Suprapubic skin (tissue), 4 donors: ENCODE measurements at regions not wholly inside any gene's neighbourhood (a gene's known extent, or its start where the extent isn't known, plus 50 kb on each side); places are given as distances from the start of the nearest gene placed in this dataset.
"Not testable (repeated sequence)": the region's sequence is repeated elsewhere in the genome, so short reads cannot be mapped to it uniquely, and the experiment has no call there.

Experiments used
- DNase-seq, 2 donors: peaks; one replicate each; pipeline ENCODE4 v3.0.0-alpha.2; 2019; ENCODE audit warnings: low spot score in 2 of 2
- H3K27ac ChIP-seq: fragments of 200-600 bp; sonication (generic); one replicate; pipeline ENCODE4 v1.5.1; 2019
- H3K27me3 ChIP-seq: fragments of 200-600 bp; sonication (generic); one replicate; pipeline ENCODE4 v1.5.1; 2019
- H3K36me3 ChIP-seq: fragments of 200-600 bp; sonication (generic); one replicate; pipeline ENCODE4 v1.5.1; 2019
- H3K4me1 ChIP-seq: fragments of 200-600 bp; sonication (generic); one replicate; pipeline ENCODE4 v1.5.1; 2019
- H3K4me3 ChIP-seq: fragments of 200-600 bp; sonication (generic); one replicate; pipeline ENCODE4 v1.5.1; 2019; ENCODE audit warnings: mild to moderate bottlenecking
- H3K9me3 ChIP-seq: fragments of 200-600 bp; sonication (generic); one replicate; pipeline ENCODE4 v1.5.1; 2019
- EP300 ChIP-seq: sonication (generic); formaldehyde crosslinking; IDR thresholded peaks from one replicate; pipeline ENCODE4 v1.6.1; 2017; ENCODE audit warnings: antibody characterized with exemption
- POLR2A ChIP-seq, 2 donors: fragments of 450-650 bp; IDR thresholded peaks; one replicate each; pipeline ENCODE4 v1.6.1; 2017; ENCODE audit warnings: antibody characterized with exemption in 2 of 2, mild to moderate bottlenecking in 2 of 2, moderate library complexity in 2 of 2
- POLR2AphosphoS5 ChIP-seq, 3 donors: sonication (generic); formaldehyde crosslinking; IDR thresholded peaks; one replicate each; pipeline ENCODE4 v1.6.1; 2017; ENCODE audit warnings: antibody characterized with exemption in 3 of 3
- WGBS: methylation state at CpG from one replicate; pipeline ENCODE4 v1.1.5; 2018; 5-methylcytosine and 5-hydroxymethylcytosine counted together
- TF ChIP-seq, protein P1 (sequence below), 2 donors: fragments of 200-600 bp in 1 of 2; fragments of 450-650 bp in 1 of 2; sonication (generic) in 1 of 2; IDR thresholded peaks; one replicate each; pipeline ENCODE4 v1.5.1; 2016 to 2019; ENCODE audit warnings: antibody characterized with exemption in 2 of 2, mild to moderate bottlenecking in 1 of 2, moderate library complexity in 1 of 2

DNA sequence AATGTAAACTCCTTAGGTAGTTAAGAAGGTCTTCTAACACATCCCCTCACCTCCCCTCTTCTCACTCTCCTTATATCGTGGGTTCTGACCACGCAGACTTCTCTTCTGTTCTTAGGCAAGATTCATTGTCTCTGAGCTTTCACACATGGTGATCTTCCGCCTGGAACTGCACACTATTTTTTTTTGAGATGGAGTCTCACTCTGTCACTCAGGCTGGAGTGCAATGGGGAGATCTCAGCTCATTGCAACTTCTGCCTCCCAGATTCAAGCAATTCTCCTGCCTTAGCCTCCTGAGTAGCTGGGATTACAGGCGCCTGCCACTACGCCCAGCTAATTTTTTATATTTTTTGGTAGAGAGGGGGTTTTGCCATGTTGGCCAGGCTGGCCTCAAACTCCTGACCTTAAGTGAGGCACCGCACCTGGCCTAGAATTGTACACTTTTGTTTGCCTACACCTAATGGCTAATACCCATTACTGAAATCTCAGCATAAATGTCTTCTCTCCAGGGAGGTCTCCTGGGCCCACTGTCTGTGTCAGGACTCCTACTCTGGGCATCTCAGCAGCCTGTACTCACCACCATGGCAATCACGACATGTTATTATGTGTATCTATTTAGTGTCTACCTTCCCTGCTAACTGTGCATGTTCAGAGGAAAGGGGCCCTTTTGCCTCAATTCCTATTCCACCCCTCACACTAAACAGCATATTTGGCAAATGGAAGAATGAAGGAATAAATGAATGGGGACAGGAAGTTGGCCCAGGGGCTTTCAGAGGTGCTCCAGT lies 646.3 kb upstream of the DPP6 start:
- WGBS: 93% methylated on average over 7 of the region's 7 CpGs
- no peaks in the 10 kb centered on the region for H3K4me1 ChIP-seq
- no peaks in the 10 kb centered on the region for H3K36me3 ChIP-seq
- H3K9me3 ChIP-seq: no peaks in the 10 kb centered on the region
- H3K27me3 ChIP-seq: no peaks in the 10 kb centered on the region
- DNase-seq: no peak
- H3K4me3 ChIP-seq: no peak overlapping the region
- no peak overlapping the region for H3K27ac ChIP-seq
- TF ChIP-seq, protein P1, sequence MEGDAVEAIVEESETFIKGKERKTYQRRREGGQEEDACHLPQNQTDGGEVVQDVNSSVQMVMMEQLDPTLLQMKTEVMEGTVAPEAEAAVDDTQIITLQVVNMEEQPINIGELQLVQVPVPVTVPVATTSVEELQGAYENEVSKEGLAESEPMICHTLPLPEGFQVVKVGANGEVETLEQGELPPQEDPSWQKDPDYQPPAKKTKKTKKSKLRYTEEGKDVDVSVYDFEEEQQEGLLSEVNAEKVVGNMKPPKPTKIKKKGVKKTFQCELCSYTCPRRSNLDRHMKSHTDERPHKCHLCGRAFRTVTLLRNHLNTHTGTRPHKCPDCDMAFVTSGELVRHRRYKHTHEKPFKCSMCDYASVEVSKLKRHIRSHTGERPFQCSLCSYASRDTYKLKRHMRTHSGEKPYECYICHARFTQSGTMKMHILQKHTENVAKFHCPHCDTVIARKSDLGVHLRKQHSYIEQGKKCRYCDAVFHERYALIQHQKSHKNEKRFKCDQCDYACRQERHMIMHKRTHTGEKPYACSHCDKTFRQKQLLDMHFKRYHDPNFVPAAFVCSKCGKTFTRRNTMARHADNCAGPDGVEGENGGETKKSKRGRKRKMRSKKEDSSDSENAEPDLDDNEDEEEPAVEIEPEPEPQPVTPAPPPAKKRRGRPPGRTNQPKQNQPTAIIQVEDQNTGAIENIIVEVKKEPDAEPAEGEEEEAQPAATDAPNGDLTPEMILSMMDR (IDR thresholded peaks at IDR 0.05): no peak
- TF ChIP-seq EP300 (no peak), POLR2A (IDR thresholded peaks at IDR 0.05) (no peak), POLR2AphosphoS5 (IDR thresholded peaks at IDR 0.05) (no peak)

GRCh38 chr7:153406486-153406872 lies 645.7 kb upstream of the DPP6 start:
- no peaks in the 10 kb centered on the region for H3K4me1 ChIP-seq
- H3K27me3 ChIP-seq: no peaks in the 10 kb centered on the region
- H3K9me3 ChIP-seq: no peaks in the 10 kb centered on the region
- no peak for DNase-seq
- no peak overlapping the region for H3K4me3 ChIP-seq
- H3K36me3 ChIP-seq: no peaks in the 10 kb centered on the region
- WGBS: 76% methylated on average over 6 of the region's 6 CpGs
- H3K27ac ChIP-seq: no peak overlapping the region
- no peak for TF ChIP-seq POLR2AphosphoS5 (IDR thresholded peaks at IDR 0.05)
- TF ChIP-seq, protein P1 (IDR thresholded peaks at IDR 0.05): no peak
- no peak for TF ChIP-seq POLR2A (IDR thresholded peaks at IDR 0.05)
- TF ChIP-seq EP300: no peak

GRCh38 chr7:153407291-153408046 lies 644.7 kb upstream of the DPP6 start:
- 92% methylated on average over 4 of the region's 4 CpGs for WGBS
- no peaks in the 10 kb centered on the region for H3K9me3 ChIP-seq
- no peaks in the 10 kb centered on the region for H3K27me3 ChIP-seq
- no peak overlapping the region for H3K4me3 ChIP-seq
- no peaks in the 10 kb centered on the region for H3K36me3 ChIP-seq
- no peak overlapping the region for H3K27ac ChIP-seq
- H3K4me1 ChIP-seq: no peaks in the 10 kb centered on the region
- DNase-seq: no peak
- TF ChIP-seq POLR2A (IDR thresholded peaks at IDR 0.05): no peak
- TF ChIP-seq, protein P1 (IDR thresholded peaks at IDR 0.05): no peak
- TF ChIP-seq EP300: no peak
- TF ChIP-seq POLR2AphosphoS5 (IDR thresholded peaks at IDR 0.05): no peak

- no peaks in the 10 kb centered on the region for H3K4me1 ChIP-seq
- WGBS: 81% methylated on average over 3 of the region's 3 CpGs
- DNase-seq: no peak
Measured at GRCh38 chr7:153408360-153409335, 643.5 kb upstream of the DPP6 start.

DNA sequence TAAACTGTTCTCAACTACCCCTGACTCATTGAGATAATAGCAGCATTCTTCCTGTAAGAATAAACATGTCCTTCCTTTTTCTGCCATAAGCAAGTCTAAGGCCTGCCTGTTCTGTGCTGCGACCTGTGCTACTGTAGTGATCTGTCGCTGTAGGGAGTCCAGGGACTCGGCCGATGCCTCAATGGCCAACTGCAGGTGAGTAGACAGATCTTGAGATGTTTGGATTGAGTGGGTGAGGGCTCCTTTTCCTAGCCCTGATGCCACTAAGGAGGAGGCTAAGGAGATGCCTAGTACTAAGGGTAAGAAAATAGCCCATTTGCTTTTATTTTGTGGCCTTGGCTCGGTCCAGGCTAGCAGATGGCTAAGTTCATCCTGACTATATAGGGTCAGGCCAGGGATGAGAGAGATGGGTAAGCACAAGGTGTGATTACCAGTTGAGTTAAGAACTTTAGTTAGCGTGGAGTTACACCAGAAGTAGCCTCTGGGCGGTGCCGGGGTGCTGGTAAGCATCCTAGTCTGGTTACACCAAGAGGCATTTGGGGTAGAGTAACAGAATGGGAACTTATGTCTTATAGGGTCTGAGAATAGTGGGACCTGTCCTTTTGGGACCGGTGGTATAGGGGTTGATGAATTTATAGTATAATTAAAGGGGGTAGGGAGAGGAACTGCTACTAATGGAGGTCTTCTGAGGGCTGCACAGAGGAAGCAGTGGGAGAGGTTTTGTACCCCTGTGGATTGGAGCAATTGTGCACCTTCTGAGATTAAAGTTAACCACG lies 642.4 kb upstream of the DPP6 start:
- H3K4me1 ChIP-seq, DNase-seq, H3K4me3 ChIP-seq, H3K9me3 ChIP-seq, H3K27me3 ChIP-seq, H3K36me3 ChIP-seq, H3K27ac ChIP-seq: not testable (repeated sequence)
- WGBS: 90% methylated on average over 10 of the region's 10 CpGs

More at GRCh38 chr7:153408360-153409335, 643.5 kb upstream of the DPP6 start:
- H3K36me3 ChIP-seq: no peaks in the 10 kb centered on the region
- H3K4me3 ChIP-seq: no peak overlapping the region
- H3K27ac ChIP-seq: no peak overlapping the region
- TF ChIP-seq POLR2A (IDR thresholded peaks at IDR 0.05) (no peak), EP300 (no peak), POLR2AphosphoS5 (IDR thresholded peaks at IDR 0.05) (no peak)
- TF ChIP-seq, protein P1 (IDR thresholded peaks at IDR 0.05): no peak
- no peaks in the 10 kb centered on the region for H3K27me3 ChIP-seq
- no peaks in the 10 kb centered on the region for H3K9me3 ChIP-seq

DNA sequence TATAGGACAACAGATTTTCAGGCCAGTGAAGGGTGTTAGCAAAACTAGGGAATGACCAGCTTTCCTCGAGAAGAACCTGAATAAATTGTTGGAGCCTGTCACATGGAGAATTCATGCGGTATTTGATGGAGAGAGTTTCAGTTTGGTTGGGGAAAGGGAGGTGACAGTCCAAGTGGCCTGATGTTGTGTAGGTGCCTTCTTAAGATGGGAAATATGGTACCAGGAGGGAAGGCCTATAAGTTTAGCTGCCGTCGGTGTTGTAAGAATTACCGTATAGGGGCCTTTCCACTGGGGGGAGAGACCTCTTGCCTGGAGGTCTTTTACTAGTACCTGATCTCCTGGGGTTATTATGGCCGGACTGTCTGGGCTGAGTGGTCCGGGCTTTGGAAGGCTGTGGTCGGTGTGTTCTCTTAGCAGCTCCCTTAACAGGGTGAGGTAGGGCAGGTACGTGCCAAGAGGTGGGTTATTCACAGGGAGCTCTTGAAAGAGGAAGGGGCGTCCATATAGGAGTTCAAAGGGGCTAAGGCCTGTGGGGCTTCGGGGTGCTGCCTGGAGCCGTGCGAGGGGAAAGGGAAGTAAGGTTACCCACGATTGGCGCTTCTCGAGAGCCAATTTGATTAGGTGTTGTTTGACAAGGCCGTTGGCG lies 641.1 kb upstream of the DPP6 start:
- H3K9me3 ChIP-seq, H3K27ac ChIP-seq, DNase-seq, H3K4me3 ChIP-seq, H3K27me3 ChIP-seq, H3K36me3 ChIP-seq, H3K4me1 ChIP-seq: not testable (repeated sequence)
- WGBS: 93% methylated on average over 18 of the region's 18 CpGs

DNA sequence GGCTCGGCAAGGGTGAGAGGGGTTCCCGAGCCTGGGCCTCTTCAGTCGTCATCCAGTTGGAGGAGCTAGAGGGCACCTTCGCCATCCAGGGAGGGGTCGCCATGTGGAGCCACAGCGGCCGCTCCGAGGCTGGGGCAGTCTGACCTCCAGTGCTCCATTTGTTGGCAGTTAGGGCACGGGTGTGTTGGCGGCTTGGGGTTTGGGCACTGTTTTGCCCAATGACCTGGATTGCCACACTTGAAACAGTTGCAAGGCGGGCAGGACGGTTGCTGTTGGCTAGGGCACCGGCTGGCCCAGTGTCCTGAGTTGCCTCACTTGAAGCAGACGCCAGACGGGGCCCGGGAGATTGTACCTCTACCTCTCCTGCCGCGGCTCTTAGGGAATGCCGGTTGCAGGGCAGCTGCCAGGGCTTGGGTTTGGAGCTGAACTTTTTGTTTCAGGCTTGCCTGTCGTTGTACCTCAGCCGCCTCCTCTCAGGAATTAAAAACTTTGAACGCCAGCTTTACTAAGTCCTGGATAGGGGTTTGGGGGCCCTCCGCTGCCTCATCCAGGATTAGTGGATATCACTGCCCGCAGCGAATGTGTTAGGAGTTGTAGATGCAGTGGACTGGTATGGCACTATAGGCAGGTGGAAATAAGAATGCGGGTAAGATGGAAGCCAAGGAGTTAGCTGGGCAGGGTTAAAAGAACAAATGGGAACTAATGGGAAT lies 639.9 kb upstream of the DPP6 start:
- H3K4me1 ChIP-seq, H3K27me3 ChIP-seq, DNase-seq, H3K4me3 ChIP-seq, H3K36me3 ChIP-seq, H3K9me3 ChIP-seq, H3K27ac ChIP-seq: not testable (repeated sequence)
- 94% methylated on average over 26 of the region's 26 CpGs for WGBS
